Activated CD8-positive, alpha-beta memory T cell treated with anti-CD3 and anti-CD28 coated beads for 4 hours (primary cell): ENCODE measurements at regions not wholly inside any gene's neighbourhood (a gene's known extent, or its start where the extent isn't known, plus 50 kb on each side); places are given as distances from the start of the nearest gene placed in this dataset.

ENCODE experiments used
- DNase-seq, 2 donors: peaks; one replicate each; pipeline ENCODE4 v3.0.0-alpha.2; 2020; ENCODE audit warnings: low read depth in 2 of 2

DNA sequence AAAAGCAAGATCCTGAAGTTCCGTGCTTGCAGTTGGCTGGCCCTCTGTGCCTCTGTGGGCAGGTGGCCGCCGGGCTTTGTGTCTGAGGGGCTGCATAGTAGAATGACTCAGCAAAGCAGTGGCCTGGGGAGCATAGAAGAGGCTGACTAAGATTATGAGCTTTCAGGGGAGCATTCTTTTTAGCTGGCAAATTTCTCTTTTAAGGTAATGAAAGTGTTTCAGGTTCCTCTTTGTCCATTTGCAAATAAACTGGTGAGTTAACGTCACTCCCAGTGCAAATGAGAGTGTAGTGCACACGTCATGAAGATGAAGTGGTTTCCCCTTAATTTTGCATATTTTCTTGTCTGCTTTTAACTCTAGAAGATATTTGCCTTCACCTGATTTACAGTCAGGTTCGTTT lies 98.6 kb downstream of the BCL2L11 start:
- DNase-seq: no peak

DNA sequence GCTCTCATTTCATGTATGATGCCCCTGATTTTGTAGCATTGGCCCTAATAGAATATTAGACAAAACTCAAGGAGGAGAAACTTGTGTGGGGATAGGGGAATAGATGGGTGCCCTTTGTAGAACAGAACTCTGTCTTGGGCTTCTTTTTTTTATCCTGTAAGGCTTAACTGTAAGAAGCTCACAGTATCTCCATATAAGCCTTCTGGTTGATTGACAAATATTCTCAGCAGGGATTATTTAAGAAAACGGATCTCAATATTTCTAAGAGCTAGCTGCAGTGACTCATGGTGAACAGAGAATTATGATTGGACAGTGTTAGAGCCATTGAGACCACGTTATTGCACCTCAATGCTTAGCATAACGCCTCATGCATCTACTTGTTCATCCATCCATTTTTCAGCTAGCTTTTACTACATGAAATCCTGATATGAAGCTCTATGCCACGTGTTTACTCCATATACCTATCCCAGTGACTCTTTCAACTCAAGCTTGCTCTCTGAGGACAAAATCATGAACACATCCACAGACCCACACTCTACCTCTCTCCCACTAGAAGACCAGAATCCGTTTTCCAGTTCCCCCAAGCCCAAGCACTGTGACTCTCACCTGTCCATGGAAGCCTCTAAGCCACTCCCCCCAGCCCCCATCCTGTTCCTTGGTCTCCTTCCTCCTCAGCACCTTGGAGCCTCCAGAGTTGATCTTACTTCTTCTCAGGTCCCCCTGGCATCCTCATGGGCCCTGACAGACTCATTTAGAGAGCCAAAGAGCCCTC lies 99.2 kb downstream of the BCL2L11 start:
- DNase-seq: no peak

DNA sequence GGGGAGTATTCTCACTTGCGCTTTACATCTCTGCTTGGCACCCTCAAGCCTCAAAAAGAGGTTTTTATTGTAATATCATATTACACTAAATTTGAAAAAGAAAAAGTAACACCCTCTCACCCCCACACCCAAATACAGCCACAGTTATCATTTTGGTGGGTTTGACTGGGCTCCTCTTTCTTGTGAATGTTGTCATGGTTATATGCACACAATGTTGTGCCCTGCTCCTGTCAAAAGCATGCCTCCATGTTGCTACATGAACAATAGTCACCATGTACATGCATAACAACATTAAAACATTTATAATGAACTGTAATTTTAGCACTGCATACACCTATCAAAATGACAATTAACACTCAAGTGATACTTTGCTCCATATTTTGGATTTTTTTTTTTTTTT lies 100.2 kb downstream of the BCL2L11 start:
- DNase-seq: no peak

DNA sequence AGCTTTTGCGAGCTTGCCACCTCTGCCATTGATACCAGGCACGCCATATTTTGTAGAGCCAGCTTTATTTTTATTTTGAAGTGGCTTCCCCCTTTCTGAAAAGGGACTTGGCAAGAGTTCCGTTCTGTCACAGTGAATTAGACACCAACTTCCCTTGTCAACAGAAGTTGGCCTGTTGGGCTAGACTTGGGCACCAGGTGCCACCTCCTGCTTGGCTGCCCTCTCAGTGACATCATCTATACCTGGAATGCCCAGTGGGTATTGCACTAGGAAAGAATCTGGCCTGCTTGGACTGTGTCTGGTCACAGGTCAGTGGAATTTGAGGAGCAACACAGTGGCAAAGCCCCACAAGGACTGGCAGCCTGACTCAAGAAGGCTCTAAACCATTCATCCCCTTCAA lies 101.0 kb downstream of the BCL2L11 start:
- no peak for DNase-seq

DNA sequence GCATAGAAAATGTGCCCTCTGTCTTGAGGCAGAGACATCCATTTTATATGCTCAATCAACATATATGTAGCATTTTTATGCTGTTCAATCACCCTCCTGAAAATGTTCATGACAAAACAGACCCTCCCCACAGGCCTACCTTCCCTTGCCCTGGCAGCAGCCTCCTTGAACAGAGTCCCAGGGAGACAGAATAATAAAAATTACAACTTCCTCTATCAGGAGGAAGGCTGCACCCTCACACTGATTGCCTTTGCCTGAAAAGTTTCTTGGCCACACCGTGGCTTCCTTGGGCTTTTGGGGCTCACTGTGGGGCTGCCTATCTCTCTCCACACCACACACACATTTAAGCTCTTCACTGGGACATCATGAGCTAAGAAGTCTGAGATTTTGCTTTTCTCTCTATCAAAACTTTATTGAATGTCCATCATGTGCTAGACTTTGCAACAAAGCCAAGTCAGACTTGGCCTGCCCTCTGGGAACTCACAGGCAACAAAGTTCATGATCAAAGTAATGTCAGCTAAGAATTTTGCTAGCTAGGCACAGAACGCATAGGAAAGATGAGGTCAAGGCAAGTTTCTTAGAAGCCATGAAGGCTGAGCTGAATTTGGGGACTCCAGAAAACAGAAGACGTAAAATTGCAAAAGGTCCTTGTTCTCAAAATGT lies 101.6 kb downstream of the BCL2L11 start:
- no peak for DNase-seq

DNA sequence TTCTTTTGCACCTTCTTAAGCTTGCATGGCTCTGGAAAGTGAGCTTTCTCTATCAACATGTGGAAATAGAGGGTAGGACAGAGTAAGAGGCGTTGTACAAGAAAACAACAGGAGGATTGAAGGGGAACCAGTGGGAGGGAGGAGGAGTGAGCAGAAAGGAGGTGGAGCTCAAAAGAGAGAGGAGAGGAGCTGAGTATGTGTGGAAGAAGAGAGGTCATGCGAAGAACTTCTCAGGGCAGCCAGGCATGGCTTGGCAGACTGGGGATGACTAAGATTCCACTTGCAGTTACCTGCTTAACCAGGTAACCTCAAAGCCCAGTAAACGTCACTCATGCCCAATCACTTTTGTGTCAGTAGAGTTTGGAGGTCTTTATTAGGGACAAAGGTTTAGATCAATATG lies 105.1 kb downstream of the BCL2L11 start:
- DNase-seq: no peak

DNA sequence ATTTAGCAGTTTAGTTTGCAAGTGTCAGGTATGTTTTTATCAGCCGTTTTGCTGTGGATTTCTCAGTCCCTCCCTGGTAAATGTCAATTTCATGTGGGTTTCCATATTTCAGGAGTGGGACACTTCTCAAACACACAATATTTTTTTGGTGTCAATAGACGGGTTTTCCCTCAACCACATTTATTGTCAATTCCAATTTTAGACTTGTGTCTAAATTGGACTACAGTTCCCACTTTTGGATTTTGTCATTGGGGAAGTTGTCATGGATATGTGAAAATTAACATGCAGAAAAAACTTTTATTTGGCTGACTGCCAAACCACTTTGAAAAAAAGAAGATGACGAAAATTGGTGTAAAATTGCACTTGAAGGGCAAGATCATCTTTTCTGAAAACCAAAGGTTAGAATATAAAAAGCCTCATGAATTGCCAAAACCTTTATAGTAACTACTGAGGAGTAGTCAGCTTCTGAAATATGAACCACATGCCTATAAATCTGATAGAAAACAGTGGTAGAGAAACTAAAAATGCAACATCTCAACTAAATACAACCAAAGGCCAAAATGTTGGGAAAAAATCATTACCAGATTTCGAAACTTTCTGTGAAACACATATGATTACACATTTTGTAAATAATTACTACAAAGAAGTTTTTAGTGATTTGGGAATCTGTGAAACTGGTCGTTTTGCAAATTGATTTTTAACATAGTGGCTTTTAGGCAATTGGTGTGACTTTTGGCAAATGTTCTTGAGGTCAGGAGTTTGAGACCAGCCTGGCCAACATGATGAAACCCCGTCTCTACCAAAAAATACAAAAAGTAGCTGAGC lies 106.4 kb downstream of the BCL2L11 start:
- no peak for DNase-seq

DNA sequence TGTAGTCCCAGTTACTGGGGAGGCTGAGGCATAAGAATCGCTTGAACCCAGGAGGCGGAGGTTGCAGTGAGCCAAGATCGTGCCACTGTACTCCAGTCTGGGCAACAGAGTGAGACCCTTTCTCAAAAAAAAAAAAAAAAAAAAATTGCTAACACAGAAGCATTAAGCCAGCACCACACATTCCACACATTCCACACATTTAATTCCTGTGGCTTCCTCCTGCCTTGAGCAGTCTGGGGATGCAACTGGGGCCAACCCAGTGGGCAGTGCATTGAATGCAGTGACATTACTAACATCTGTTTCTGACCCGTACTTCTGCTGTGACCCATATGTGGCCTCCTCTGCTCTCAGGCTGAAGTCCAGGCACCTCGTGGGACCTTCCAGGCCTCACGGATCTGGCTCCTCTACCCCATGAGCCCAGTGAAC lies 107.0 kb downstream of the BCL2L11 start:
- DNase-seq: no peak

DNA sequence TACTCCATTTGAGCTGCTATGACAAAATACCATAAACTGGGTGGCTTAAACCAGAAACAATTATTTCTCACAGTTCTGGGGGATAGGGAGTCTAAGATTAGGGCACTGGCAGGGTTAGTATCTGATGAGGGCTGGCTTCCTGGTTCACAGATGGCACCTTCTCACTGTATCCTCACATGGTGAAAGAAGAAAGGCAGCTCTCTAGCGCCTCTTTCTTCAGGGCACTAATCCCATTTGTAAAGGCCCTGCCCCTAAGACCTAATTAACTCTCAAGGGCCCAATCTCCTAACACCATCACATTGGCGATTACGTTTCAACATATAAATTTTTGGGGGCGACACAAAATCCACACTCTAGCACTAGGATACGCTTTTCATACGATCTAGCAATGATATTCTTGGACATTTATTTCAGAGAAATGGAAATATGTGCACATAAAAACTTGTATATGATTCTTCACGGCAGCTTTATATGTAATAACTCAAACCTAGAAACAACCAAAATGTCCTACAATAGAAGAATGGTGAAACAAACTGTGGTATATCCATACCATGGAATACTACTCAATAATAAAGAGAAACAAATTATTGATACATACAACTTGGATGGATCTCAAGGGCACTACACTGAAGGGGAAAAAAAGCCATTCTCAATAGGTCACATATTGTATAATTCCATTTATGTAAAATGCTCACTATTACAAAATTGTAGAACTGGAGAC lies 111.0 kb downstream of the BCL2L11 start:
- no peak for DNase-seq

DNA sequence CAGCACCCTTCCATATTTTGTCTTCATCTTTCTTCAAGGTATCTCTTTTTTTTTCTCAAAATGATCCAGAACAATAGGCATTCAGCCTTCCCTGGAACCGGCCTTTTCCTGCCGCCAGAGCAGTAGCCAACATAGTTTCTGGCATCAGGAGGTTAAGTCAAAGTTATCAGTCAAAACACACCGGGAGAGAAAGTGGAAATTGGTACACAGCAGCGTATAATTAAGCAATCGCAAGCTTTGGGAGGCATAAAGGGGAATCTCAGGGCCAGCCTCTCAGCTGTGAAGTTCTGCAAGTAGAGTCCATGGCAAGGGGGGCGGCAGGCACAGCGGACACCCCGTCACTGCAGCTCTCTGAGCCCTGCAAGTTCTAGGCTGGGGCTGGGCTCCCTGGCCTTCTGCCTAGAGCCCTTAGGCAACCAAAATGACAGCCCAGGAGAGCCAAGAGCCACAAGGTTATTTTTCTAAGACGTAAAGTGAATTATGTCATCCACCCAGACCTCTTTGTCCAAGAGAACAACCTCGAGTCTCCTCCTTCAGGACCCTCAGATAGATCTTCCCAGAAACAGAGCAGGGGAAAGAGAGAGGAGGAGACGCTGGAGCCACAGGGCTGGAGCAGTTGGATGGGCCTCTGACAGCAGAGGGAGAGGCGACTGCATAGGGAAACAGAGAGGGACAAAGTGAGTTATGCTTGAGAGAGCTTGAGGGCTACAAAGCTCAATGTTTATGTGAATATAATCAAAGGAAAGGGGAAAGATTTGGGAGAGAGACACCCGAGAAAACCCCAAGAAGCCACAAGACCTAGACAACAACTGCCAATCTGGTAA lies 114.7 kb downstream of the BCL2L11 start:
- DNase-seq: no peak

DNA sequence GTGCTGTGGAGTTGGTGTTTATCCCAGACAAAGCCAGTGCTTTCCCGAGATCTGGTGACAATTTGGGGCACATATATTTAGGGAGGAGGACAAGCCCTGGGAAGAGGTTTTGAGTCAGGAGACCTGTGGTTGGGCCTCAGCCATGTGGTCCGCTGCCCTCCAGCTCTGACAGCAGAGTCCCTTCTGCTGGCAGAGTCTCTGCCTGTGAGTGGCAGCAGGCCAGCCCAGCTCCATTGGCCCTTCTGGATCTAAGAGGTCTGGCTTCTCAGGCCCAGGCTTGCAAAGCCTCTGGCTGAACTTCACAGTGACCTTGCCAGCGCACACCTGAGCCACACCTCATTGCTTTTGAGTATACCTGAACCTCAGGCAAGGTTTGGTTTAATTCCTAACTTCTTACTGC lies 115.3 kb downstream of the BCL2L11 start:
- DNase-seq: no peak

DNA sequence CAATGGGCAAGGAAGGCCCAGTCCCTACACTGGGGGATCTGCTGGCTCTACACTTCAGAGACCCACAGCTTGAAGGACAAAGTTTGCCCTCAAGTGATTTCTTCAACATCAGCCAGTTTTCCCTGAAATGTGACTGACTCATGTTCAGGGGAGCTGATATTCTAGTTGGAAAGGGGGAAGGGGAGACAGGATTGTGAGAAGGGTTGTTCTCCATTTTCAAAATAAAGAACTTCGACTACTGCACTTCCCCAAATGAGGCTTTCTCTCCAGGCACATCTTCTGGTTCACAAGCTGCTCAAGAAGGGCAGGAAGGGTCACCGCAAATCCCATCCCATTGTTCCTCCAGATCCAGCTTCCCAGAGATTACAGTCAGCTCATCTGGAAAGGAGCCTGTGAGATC lies 117.6 kb downstream of the BCL2L11 start:
- no peak for DNase-seq

DNA sequence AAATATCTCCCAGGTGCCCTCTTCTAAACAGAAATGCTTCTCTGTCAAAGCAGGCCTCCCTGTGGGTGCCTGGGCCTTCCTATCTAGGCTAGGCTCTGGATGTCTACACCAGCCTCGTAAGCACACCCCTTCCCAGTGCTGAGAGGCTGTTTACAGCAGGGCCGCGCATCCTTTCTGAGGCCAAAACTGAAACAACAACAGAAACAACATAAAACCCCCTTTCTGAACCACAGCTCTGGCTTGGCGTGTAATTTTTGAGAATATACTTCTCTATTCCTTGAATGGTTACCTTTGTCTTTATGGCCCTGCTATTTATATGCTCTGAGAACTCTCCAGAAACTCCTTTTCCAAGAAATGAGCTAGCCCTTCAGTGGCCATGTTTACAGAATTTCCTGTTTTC lies 118.4 kb downstream of the BCL2L11 start:
- DNase-seq: no peak

DNA sequence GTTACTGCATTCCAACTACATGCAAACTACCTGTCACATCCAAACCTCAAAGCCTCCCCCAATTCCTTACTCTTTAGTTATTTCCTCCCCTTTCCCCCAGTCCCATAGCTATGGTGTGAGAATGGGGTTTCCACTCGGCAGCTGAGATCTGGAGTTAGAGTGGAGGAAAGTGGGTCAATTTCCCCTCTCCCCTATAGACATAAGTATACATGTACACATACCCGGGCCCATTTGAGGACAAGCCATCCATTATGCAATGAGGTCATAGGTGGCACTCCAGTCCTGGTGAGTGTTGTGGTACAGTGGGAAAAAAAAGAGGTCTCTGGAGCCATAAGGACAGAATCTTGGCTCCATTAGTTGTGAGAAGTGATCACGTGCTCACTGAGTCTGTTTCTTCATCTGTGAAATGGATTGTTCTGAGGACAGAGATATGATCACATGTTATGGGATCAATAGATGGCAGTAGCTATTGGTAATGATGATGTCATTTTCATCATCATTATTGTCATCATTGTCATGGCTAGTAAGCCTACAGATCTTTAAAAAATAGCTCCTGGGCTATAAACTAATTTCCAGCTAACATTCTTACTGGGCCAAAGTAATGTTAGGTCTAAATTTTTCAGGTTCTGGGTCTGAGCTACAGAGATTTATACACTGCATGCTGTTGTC lies 119.0 kb downstream of the BCL2L11 start:
- DNase-seq: no peak

DNA sequence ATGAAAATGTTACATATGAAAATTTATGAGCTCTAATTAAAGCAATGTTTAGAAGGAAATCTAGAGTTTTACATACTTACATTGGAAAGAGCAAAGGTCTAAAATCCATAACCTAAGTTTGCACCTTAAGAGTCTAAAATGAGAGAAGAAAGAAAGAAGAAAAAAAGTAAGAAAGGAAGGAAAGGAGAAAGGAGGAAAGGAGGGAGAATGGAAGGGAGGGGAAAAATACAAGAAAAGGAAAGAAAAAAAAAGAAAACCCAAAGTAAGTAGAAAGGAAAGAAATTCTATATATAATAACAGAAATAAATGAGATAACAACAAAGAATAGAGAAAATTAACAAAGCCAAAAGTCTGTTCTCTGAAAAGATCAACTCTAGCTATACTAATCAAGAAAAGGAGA lies 122.6 kb downstream of the BCL2L11 start:
- DNase-seq: no peak

DNA sequence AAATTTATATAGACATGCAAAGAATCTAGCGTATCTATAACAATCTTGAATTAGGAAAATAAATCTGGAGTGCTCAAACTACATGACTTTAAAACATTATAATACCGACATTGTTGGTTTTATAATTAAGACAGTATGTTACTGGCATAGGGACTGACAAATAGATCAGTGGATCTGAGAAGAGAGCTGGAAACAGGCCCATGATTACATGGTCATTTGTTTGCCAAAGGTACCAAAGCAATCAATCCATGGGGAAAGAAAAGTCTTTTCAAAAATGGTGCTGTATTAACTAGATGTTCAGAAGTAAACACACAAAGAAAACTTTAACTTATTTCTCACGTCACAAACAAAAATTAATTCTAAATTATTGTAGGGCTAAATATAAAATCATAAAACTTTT lies 124.2 kb downstream of the BCL2L11 start:
- DNase-seq: no peak

DNA sequence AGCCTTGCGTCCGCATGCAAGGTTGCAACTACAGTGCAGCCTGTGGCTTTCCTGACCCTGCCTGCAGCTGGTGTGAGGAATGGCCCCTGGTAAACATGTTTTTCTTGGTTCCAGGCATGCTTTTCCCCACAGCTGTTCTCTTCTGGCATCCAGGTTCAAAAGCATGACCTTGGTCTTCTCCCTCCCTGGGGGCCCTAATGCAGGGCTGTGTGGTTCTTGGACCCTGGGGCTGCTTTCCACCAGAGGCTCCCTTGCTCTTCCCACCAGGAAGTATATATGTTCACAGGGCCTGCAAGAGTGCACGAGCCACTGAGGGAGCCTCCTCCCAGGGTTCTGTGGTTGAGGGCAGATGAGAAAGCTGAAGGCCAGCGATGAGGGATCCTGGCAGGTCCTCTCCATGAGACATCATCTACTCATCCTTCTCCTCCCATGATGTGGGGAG lies 125.9 kb downstream of the BCL2L11 start:
- DNase-seq: no peak

DNA sequence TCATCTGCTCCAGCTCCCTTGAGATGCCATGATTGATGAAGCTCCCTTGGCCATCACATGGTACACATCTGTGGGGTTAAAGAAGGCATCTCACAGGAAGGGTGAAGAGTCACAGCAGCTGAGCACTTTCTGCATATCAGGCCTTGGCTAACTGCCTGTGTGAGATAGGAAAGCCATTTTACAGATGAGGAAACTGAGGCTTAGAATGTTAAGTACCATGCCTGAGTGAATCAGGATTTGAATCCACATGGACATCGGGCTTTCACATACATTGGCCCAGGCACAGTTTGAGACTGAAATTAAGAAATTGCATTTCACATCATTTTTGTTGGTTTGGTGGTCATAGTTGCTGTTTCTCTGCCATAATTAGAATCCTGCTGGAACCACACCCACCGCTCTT lies 126.8 kb downstream of the BCL2L11 start:
- DNase-seq: no peak

DNA sequence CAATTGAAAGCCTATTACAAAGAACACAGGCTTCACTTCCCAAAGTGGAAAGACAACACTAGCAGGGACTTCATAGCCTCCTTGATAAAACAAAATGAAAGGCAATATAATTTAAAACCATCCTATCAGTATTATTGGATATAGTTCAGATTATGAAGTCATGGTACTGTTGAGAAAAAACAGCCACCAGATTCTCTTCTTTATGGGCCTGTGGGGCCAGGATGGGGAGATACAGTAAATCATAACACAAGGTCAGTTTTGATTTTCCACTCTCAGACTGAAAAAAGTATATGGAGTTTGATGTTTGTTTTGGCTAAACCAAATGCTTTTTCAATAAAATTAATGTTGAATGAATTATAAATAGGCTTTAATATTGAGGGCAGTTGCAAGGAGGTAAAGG lies 129.1 kb downstream of the BCL2L11 start:
- no peak for DNase-seq

DNA sequence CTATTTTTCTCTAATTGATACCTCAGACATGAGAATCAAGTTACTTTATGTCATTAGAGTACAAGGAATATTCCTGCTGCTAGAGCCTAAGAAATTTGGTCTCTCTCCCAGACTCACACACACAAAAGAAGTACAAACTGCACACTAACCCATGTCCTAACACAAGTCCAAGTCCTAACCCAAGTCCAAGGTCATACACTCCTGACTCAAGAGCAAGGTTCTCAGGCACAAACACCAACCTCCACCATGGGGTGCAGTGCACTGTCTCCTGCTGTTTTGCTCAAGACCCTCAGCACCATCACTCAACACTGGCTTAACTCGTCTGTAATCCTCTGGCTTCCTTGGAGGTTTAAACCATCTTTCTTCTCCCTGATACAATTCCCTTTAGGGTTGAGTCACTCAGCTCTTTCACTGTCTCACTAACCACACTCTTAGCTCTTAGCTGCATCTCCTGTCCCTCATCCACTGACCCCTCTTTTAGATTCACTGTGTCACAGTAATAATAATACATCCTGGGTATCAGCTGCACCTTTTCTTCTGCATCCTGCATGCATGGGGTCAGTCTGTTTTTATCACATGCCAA lies 129.8 kb downstream of the BCL2L11 start:
- no peak for DNase-seq
